ENCODE measurements at regions not wholly inside any gene's neighbourhood (a gene's known extent, or its start where the extent isn't known, plus 50 kb on each side); places are given as distances from the start of the nearest gene placed in this dataset.

DNA sequence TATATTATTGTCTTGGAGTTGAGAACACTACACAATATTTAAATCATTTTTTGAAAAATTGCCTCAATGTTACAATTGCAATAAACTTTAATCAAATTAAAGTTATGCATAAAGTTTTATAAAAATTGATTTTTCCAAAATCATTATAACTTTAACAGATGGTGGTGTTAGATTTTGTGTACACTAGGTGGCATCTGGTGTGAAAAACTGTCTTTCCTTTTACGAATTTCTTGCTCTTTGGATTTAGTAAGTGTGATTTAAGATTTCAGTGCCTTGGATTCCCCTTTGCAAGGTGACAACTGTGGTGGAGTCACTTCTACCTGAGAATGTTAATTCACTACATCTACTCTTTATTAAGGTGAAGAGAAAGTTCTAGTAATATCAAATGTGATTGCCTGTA, 91.6 kb downstream of the AREG start:
- TF ChIP-seq, protein P1, sequence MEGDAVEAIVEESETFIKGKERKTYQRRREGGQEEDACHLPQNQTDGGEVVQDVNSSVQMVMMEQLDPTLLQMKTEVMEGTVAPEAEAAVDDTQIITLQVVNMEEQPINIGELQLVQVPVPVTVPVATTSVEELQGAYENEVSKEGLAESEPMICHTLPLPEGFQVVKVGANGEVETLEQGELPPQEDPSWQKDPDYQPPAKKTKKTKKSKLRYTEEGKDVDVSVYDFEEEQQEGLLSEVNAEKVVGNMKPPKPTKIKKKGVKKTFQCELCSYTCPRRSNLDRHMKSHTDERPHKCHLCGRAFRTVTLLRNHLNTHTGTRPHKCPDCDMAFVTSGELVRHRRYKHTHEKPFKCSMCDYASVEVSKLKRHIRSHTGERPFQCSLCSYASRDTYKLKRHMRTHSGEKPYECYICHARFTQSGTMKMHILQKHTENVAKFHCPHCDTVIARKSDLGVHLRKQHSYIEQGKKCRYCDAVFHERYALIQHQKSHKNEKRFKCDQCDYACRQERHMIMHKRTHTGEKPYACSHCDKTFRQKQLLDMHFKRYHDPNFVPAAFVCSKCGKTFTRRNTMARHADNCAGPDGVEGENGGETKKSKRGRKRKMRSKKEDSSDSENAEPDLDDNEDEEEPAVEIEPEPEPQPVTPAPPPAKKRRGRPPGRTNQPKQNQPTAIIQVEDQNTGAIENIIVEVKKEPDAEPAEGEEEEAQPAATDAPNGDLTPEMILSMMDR (IDR thresholded peaks at IDR 0.05): no peak
- TF ChIP-seq POLR2A (IDR thresholded peaks at IDR 0.05) (no peak), POLR2AphosphoS5 (IDR thresholded peaks at IDR 0.05; ENCODE audit: insufficient read depth in 1 of 2, low read depth in 1 of 2) (no peak)
